Adipocyte (in vitro differentiated cells): ENCODE measurements at regions not wholly inside any gene's neighbourhood (a gene's known extent, or its start where the extent isn't known, plus 50 kb on each side); places are given as distances from the start of the nearest gene placed in this dataset.
A peak's percentile ranks its signal among the peaks of the same experiment; 100 is the strongest.

Experiments
- DNase-seq: peaks from one replicate; pipeline ENCODE4 v3.0.0-alpha.2; 2015; ENCODE audit warnings: low read depth
- H3K27me3 ChIP-seq: replicated peaks from 2 replicates; pipeline ENCODE4 v1.7.0; 2013; ENCODE audit warnings: mild to moderate bottlenecking, low read length, moderate library complexity; ENCODE audit not compliant: control insufficient read depth, insufficient read depth
- H3K36me3 ChIP-seq: 2 replicates; pipeline ENCODE4 v1.7.0; 2013; ENCODE audit warnings: low read length, mild to moderate bottlenecking, moderate library complexity; ENCODE audit not compliant: control insufficient read depth, insufficient read depth, severe bottlenecking
- H3K4me1 ChIP-seq: 2 replicates; pipeline ENCODE4 v1.7.0; 2013; ENCODE audit warnings: mild to moderate bottlenecking, low read length, moderate library complexity; ENCODE audit not compliant: control insufficient read depth, insufficient read depth
- H3K4me3 ChIP-seq: 2 replicates; pipeline ENCODE4 v1.7.0; 2013; ENCODE audit warnings: mild to moderate bottlenecking, low read length, moderate library complexity
- H3K9ac ChIP-seq: 2 replicates; pipeline ENCODE4 v1.7.0; 2013; ENCODE audit warnings: mild to moderate bottlenecking, low read length, moderate library complexity
- H3K9me3 ChIP-seq: 2 replicates; pipeline ENCODE4 v1.7.0; 2013; ENCODE audit warnings: mild to moderate bottlenecking, low read length, moderate library complexity; ENCODE audit not compliant: control insufficient read depth

DNA sequence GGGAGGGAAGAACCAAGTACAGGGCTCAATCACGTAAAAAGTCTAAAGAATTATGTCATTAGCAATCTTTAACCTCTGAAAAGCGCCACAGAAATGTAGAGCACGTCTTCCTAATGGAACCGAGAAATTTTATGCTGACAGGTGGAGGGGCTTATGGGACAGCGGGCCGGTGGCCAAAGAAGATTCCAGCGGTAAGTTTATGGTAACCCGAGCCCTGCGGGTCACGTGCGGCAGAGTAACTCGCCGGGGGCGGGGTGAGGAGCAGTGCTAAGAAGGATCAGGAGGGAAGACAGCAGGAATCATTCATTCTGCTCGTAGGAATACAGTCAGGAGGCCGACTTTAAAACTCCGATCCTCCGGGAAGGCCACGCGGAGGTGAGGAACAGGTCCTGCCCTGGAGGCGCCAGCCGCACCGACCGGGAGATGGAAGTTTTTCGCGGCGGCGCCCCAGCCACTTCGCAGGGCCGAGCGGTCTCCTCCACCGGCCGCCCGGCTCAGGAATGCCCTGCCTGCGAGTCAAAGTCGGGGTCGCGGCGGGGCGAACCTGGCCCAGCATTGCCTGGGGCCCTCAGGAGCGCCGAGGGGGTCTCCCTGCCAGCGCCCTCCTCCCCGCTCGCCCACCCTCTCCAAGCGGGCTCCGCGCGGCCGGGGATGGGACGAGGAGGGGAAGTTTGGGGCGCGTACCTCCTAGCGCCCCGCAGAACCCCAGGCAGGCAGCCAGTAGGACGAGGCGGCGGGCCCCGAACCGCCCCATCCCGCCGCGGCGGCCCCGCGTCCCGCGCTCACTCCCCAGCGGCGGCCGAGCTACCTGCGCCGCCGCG lies 101.8 kb downstream of the ESM1 start:
- Histone ChIP-seq H3K9me3 (no peaks in the 10 kb centered on the region), H3K27me3 (no peaks in the 10 kb centered on the region), H3K36me3 (no peaks in the 10 kb centered on the region), H3K4me3 (peak overlapping the region; percentile 77), H3K9ac (peak overlapping the region; percentile 59), H3K4me1 (peaks cover 4% of the 10 kb centered on the region)
- peak; percentile 72 for DNase-seq

- Histone ChIP-seq H3K4me1 (peaks cover 4% of the 10 kb centered on the region), H3K9ac (peak overlapping the region; percentile 59), H3K4me3 (peak overlapping the region; percentile 77), H3K27me3 (no peaks in the 10 kb centered on the region), H3K36me3 (no peaks in the 10 kb centered on the region), H3K9me3 (no peaks in the 10 kb centered on the region)
- DNase-seq, result no peak
Observed at GRCh38 chr5:54882841-54883240, 102.6 kb downstream of the ESM1 start.

DNA sequence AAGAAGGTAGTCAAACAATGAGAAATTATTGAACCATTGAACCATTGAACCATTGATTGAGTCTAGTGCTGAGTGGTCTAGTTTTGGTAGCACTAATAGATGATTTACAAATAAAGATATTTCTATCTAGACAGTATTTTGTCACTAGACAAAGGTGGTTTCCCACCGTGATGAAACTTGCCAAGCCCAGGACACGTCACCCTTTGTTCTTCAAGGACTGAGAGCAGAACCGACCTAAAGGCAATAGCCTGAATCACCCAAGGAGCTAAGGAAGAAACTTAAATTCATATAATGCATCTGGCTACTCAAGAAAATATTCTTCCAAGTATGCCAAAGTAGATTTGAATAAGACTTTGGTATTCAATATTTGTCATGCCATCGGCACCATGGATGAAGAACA lies 103.3 kb downstream of the ESM1 start:
- DNase-seq, result no peak
- Histone ChIP-seq H3K27me3 (no peaks in the 10 kb centered on the region), H3K4me1 (peaks cover 4% of the 10 kb centered on the region), H3K36me3 (no peaks in the 10 kb centered on the region), H3K9me3 (no peaks in the 10 kb centered on the region), H3K4me3 (no peak overlapping the region), H3K9ac (no peak overlapping the region)

DNA sequence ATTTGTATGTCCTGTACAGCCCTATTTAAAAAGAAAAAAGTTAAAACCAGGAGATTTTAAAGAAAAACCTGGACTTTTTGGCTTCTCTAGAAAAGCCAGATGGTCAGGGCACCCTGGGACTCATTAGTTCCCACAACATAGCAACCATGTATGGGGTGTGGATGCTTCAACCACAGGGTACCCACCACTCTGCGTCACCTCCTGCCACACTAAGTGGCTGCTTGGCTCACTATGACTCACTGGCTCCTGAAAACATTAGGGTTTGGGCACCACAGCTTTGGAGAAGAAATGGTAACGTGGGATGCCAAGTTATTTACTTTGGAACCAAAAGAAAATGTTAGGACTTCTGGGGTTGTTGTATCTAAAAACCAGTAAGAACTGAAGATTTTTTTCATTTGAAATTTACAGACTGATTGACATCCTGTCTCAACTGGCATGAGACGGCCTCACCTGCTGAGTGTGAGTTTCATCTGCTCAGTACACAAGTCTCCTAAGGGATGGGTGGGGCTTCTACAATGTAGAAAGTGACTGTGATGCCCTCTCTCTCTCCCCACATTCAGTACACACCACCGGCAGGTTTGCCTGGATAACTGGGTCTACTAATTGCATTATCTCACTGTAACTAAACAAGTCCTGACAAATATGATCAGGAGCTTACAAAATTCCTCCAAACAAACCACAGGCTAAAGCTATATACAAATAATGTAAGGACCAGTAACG lies 103.9 kb downstream of the ESM1 start:
- Histone ChIP-seq H3K4me1 (peaks cover 4% of the 10 kb centered on the region), H3K27me3 (no peaks in the 10 kb centered on the region), H3K9me3 (no peaks in the 10 kb centered on the region), H3K9ac (no peak overlapping the region), H3K4me3 (no peak overlapping the region), H3K36me3 (no peaks in the 10 kb centered on the region)
- no peak for DNase-seq

GRCh38 chr5:54876976-54877375 lies 108.4 kb downstream of the ESM1 start:
- Histone ChIP-seq H3K4me1 (peaks cover 15% of the 10 kb centered on the region), H3K36me3 (no peaks in the 10 kb centered on the region), H3K9ac (no peak overlapping the region), H3K9me3 (no peaks in the 10 kb centered on the region), H3K4me3 (no peak overlapping the region), H3K27me3 (no peaks in the 10 kb centered on the region)
- no peak for DNase-seq

- DNase-seq, result no peak
Observed at GRCh38 chr5:54876556-54876955, 108.8 kb downstream of the ESM1 start.

DNA sequence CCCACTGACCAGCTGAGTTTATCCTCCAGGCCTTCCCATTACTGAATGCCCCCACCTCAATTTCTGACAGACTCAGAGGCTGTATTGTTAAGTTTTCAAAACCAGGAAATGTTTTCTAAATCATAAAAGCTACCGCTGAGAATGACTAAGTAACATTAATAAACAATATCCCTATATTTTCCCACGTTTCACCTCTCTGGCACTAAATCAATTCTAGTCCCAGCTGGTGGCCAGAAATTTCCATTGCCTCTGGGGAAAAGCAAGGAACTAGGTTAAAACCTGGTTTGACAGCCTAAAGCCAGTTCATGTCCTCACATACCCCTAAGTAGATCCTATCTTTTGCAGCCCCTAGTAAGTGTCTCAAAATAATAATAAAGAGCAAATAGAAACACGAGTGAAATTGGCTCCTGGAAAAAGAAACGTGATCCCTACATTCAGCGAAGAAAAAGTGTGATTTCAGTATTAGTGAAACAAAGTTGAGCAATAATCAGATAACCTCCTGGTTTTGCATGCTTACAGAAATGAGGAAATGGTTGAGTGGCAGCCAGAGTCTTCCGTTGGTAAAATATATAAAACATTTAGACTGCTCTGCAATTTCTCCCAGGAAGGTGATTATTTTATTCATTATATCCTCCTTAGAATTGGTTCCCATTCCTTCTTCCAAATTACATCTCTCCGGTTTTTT lies 110.9 kb downstream of the ESM1 start:
- Histone ChIP-seq H3K9me3 (no peaks in the 10 kb centered on the region), H3K9ac (peak overlapping the region; percentile 38), H3K4me3 (peak overlapping the region; percentile 63), H3K4me1 (peaks cover 20% of the 10 kb centered on the region), H3K27me3 (no peaks in the 10 kb centered on the region), H3K36me3 (no peaks in the 10 kb centered on the region)
- DNase-seq, result peak; percentile 72

More at GRCh38 chr5:54876556-54876955, 108.8 kb downstream of the ESM1 start:
- Histone ChIP-seq H3K4me1 (peaks cover 15% of the 10 kb centered on the region), H3K36me3 (no peaks in the 10 kb centered on the region), H3K9me3 (no peaks in the 10 kb centered on the region), H3K27me3 (no peaks in the 10 kb centered on the region), H3K9ac (no peak overlapping the region), H3K4me3 (no peak overlapping the region)

DNA sequence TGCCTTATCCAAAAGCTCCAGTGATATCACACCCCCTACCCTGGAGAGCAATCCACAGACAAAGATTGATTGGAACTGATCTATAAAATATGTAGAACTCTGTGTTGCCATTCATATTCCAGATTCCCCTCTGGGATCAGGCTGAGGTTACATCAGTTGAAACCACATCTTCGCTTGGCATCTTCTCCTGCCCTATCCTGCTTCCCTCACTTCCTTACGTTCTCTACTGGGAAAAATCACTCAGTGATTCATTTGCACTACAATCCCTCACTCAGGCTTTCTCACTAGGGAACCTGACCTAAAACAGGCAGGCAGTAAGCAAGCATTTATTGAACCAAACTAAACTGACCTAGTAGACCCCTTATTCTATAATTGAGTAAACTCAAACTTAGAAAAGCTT lies 111.7 kb downstream of the ESM1 start:
- H3K4me1 ChIP-seq, result peaks cover 21% of the 10 kb centered on the region
- no peak overlapping the region for H3K9ac ChIP-seq
- H3K4me3 ChIP-seq, result no peak overlapping the region
- DNase-seq, result no peak
- no peaks in the 10 kb centered on the region for H3K36me3 ChIP-seq
- no peaks in the 10 kb centered on the region for H3K9me3 ChIP-seq
- no peaks in the 10 kb centered on the region for H3K27me3 ChIP-seq

- Histone ChIP-seq H3K4me1 (peaks cover 21% of the 10 kb centered on the region), H3K27me3 (no peaks in the 10 kb centered on the region), H3K36me3 (no peaks in the 10 kb centered on the region), H3K9me3 (no peaks in the 10 kb centered on the region), H3K9ac (no peak overlapping the region), H3K4me3 (no peak overlapping the region)
- DNase-seq, result no peak
Observed at GRCh38 chr5:54872810-54873209, 112.6 kb downstream of the ESM1 start.

- H3K9ac ChIP-seq, result no peak overlapping the region
- peaks cover 21% of the 10 kb centered on the region for H3K4me1 ChIP-seq
- no peaks in the 10 kb centered on the region for H3K27me3 ChIP-seq
- no peak overlapping the region for H3K4me3 ChIP-seq
- no peaks in the 10 kb centered on the region for H3K9me3 ChIP-seq
- H3K36me3 ChIP-seq, result no peaks in the 10 kb centered on the region
- no peak for DNase-seq
Observed at GRCh38 chr5:54870271-54870670, 115.1 kb downstream of the ESM1 start.

DNA sequence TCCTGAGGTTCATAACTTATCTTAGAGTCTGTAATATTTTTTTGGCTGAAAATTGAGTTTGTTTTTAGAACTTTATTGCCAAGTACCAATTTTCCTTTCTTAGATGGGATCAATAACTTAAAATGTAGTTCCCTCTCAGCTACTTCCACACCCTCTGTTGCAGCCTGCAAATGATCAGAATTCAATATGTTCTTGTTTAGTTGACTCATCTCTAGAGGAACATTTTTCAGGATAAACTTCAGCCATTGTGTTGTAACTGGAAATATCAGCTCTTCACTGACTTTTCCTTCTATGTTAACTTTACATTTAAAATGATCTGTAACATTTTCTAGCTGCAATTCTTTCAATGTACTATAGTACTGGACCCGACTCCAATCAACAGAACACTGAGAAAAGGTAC lies 115.7 kb downstream of the ESM1 start:
- Histone ChIP-seq H3K4me1 (peaks cover 17% of the 10 kb centered on the region), H3K9me3 (no peaks in the 10 kb centered on the region), H3K9ac (no peak overlapping the region), H3K27me3 (no peaks in the 10 kb centered on the region), H3K4me3 (no peak overlapping the region), H3K36me3 (no peaks in the 10 kb centered on the region)
- peak; percentile 65 for DNase-seq
